HUES48 (cell line): ENCODE measurements at regions not wholly inside any gene's neighbourhood (a gene's known extent, or its start where the extent isn't known, plus 50 kb on each side); places are given as distances from the start of the nearest gene placed in this dataset.

Experiments
- H3K27ac ChIP-seq: one replicate; pipeline ENCODE4 v1.7.0; 2013; ENCODE audit warnings: low read depth, low read length, inconsistent platforms
- H3K27me3 ChIP-seq: 2 replicates; pipeline ENCODE4 v1.6.1; 2013; ENCODE audit warnings: mild to moderate bottlenecking, low read length; ENCODE audit not compliant: control insufficient read depth, insufficient read depth
- H3K36me3 ChIP-seq: 2 replicates; pipeline ENCODE4 v1.6.1; 2013; ENCODE audit warnings: low read length; ENCODE audit not compliant: control insufficient read depth, insufficient read depth
- H3K4me1 ChIP-seq: 2 replicates; pipeline ENCODE4 v1.6.1; 2013; ENCODE audit warnings: mild to moderate bottlenecking, low read length; ENCODE audit not compliant: control insufficient read depth, insufficient read depth
- H3K4me3 ChIP-seq: 2 replicates; pipeline ENCODE4 v1.5.1; 2013; ENCODE audit warnings: mild to moderate bottlenecking, low read depth, low read length
- H3K9ac ChIP-seq: 2 replicates; pipeline ENCODE4 v1.6.1; 2013; ENCODE audit warnings: mild to moderate bottlenecking, low read depth, low read length, moderate library complexity
- H3K9me3 ChIP-seq: 2 replicates; pipeline ENCODE4 v1.6.1; 2013; ENCODE audit warnings: low read length; ENCODE audit not compliant: control insufficient read depth, insufficient read depth

- no peaks in the 10 kb centered on the region for H3K36me3 ChIP-seq
- no peak overlapping the region for H3K4me3 ChIP-seq
- H3K27me3 ChIP-seq = no peaks in the 10 kb centered on the region
- H3K9me3 ChIP-seq = no peaks in the 10 kb centered on the region
- H3K9ac ChIP-seq = no peak overlapping the region
- no peaks in the 10 kb centered on the region for H3K4me1 ChIP-seq
- H3K27ac ChIP-seq = no peak overlapping the region
These were observed 132.1 kb upstream of the ARGLU1 start for GRCh38 chr13:106700007-106700406.

- no peak overlapping the region for H3K27ac ChIP-seq
These were observed 131.4 kb upstream of the ARGLU1 start for GRCh38 chr13:106699311-106699710.

GRCh38 chr13:106696719-106697118 lies 128.8 kb upstream of the ARGLU1 start:
- Histone ChIP-seq H3K9ac (no peak overlapping the region), H3K4me1 (peaks cover 9% of the 10 kb centered on the region; the same call in 1 of the 2 replicates), H3K9me3 (no peaks in the 10 kb centered on the region), H3K4me3 (no peak overlapping the region), H3K27me3 (no peaks in the 10 kb centered on the region), H3K36me3 (no peaks in the 10 kb centered on the region), H3K27ac (no peak overlapping the region)

More at GRCh38 chr13:106699311-106699710, 131.4 kb upstream of the ARGLU1 start:
- no peaks in the 10 kb centered on the region for H3K9me3 ChIP-seq
- no peaks in the 10 kb centered on the region for H3K4me1 ChIP-seq
- no peaks in the 10 kb centered on the region for H3K27me3 ChIP-seq
- H3K36me3 ChIP-seq = no peaks in the 10 kb centered on the region
- H3K4me3 ChIP-seq = no peak overlapping the region
- no peak overlapping the region for H3K9ac ChIP-seq

GRCh38 chr13:106696140-106696539 lies 128.2 kb upstream of the ARGLU1 start:
- H3K9ac ChIP-seq = no peak overlapping the region
- no peak overlapping the region for H3K4me3 ChIP-seq
- H3K9me3 ChIP-seq = no peaks in the 10 kb centered on the region
- no peaks in the 10 kb centered on the region for H3K27me3 ChIP-seq
- H3K36me3 ChIP-seq = no peaks in the 10 kb centered on the region
- H3K27ac ChIP-seq = no peak overlapping the region
- H3K4me1 ChIP-seq = peaks cover 13% of the 10 kb centered on the region; the same call in 1 of the 2 replicates

GRCh38 chr13:106695139-106695538 lies 127.2 kb upstream of the ARGLU1 start:
- no peaks in the 10 kb centered on the region for H3K27me3 ChIP-seq
- no peaks in the 10 kb centered on the region for H3K36me3 ChIP-seq
- H3K9me3 ChIP-seq = no peaks in the 10 kb centered on the region
- no peak overlapping the region for H3K27ac ChIP-seq
- H3K4me3 ChIP-seq = no peak overlapping the region
- H3K4me1 ChIP-seq = peaks cover 13% of the 10 kb centered on the region; the same call in 1 of the 2 replicates
- no peak overlapping the region for H3K9ac ChIP-seq

- Histone ChIP-seq H3K9ac (no peak overlapping the region), H3K4me3 (no peak overlapping the region), H3K27ac (no peak overlapping the region), H3K36me3 (no peaks in the 10 kb centered on the region), H3K27me3 (no peaks in the 10 kb centered on the region), H3K4me1 (peaks cover 13% of the 10 kb centered on the region; the same call in 1 of the 2 replicates), H3K9me3 (no peaks in the 10 kb centered on the region)
These were observed 123.9 kb upstream of the ARGLU1 start for GRCh38 chr13:106691861-106692260.

- H3K9ac ChIP-seq = no peak overlapping the region
- H3K4me1 ChIP-seq = peaks cover 13% of the 10 kb centered on the region; the same call in 1 of the 2 replicates
- H3K9me3 ChIP-seq = no peaks in the 10 kb centered on the region
- H3K4me3 ChIP-seq = no peak overlapping the region
- H3K27me3 ChIP-seq = no peaks in the 10 kb centered on the region
- no peaks in the 10 kb centered on the region for H3K36me3 ChIP-seq
- H3K27ac ChIP-seq = no peak overlapping the region
These were observed 123.4 kb upstream of the ARGLU1 start for GRCh38 chr13:106691341-106691740.

- peaks cover 13% of the 10 kb centered on the region; the same call in 1 of the 2 replicates for H3K4me1 ChIP-seq
- no peaks in the 10 kb centered on the region for H3K27me3 ChIP-seq
- no peaks in the 10 kb centered on the region for H3K36me3 ChIP-seq
- no peaks in the 10 kb centered on the region for H3K9me3 ChIP-seq
- no peak overlapping the region for H3K4me3 ChIP-seq
- H3K27ac ChIP-seq = no peak overlapping the region
- H3K9ac ChIP-seq = no peak overlapping the region
These were observed 122.8 kb upstream of the ARGLU1 start for GRCh38 chr13:106690779-106691178.

- Histone ChIP-seq H3K36me3 (no peaks in the 10 kb centered on the region), H3K4me3 (no peak overlapping the region), H3K4me1 (peaks cover 20% of the 10 kb centered on the region; the same call in 1 of the 2 replicates), H3K9ac (no peak overlapping the region), H3K27me3 (no peaks in the 10 kb centered on the region), H3K9me3 (no peaks in the 10 kb centered on the region), H3K27ac (no peak overlapping the region)
These were observed 122.0 kb upstream of the ARGLU1 start for GRCh38 chr13:106689906-106690305.

- Histone ChIP-seq H3K9ac (no peak overlapping the region), H3K27me3 (no peaks in the 10 kb centered on the region)
These were observed 121.0 kb upstream of the ARGLU1 start for GRCh38 chr13:106688940-106689339.

GRCh38 chr13:106686163-106686562 lies 118.2 kb upstream of the ARGLU1 start:
- no peak overlapping the region for H3K27ac ChIP-seq
- no peaks in the 10 kb centered on the region for H3K9me3 ChIP-seq
- no peak overlapping the region for H3K9ac ChIP-seq
- H3K4me1 ChIP-seq = peaks cover 18% of the 10 kb centered on the region
- H3K4me3 ChIP-seq = no peak overlapping the region
- no peaks in the 10 kb centered on the region for H3K27me3 ChIP-seq
- no peaks in the 10 kb centered on the region for H3K36me3 ChIP-seq

More at GRCh38 chr13:106688940-106689339, 121.0 kb upstream of the ARGLU1 start:
- Histone ChIP-seq H3K4me3 (no peak overlapping the region), H3K4me1 (peaks cover 20% of the 10 kb centered on the region), H3K36me3 (no peaks in the 10 kb centered on the region), H3K27ac (no peak overlapping the region), H3K9me3 (no peaks in the 10 kb centered on the region)

- H3K9ac ChIP-seq = no peak overlapping the region
- H3K27me3 ChIP-seq = no peaks in the 10 kb centered on the region
- no peaks in the 10 kb centered on the region for H3K36me3 ChIP-seq
- H3K4me1 ChIP-seq = peaks cover 29% of the 10 kb centered on the region
- no peak overlapping the region for H3K27ac ChIP-seq
- H3K4me3 ChIP-seq = no peak overlapping the region
- H3K9me3 ChIP-seq = no peaks in the 10 kb centered on the region
These were observed 117.2 kb upstream of the ARGLU1 start for GRCh38 chr13:106685143-106685542.
